Vagina (tissue), 2 donors: ENCODE measurements at regions not wholly inside any gene's neighbourhood (a gene's known extent, or its start where the extent isn't known, plus 50 kb on each side); places are given as distances from the start of the nearest gene placed in this dataset.

ENCODE experiments used
- POLR2AphosphoS5 ChIP-seq, 2 donors: sonication (generic); formaldehyde crosslinking; IDR thresholded peaks; one replicate each; pipeline ENCODE4 v1.9.0; 2017; ENCODE audit warnings: antibody characterized with exemption in 2 of 2, mild to moderate bottlenecking in 2 of 2, low read depth in 1 of 2; ENCODE audit not compliant: insufficient read depth in 1 of 2
- TF ChIP-seq, protein P1 (sequence below), 3 experiments: fragments of 450-650 bp in 2 of 3; fragments of 200-600 bp in 1 of 3; sonication (generic) in 1 of 3; IDR thresholded peaks; one replicate each; pipeline ENCODE4 v1.5.1; 2017 to 2019; ENCODE audit warnings: antibody characterized with exemption in 3 of 3, mild to moderate bottlenecking in 2 of 3, moderate library complexity in 2 of 3

DNA sequence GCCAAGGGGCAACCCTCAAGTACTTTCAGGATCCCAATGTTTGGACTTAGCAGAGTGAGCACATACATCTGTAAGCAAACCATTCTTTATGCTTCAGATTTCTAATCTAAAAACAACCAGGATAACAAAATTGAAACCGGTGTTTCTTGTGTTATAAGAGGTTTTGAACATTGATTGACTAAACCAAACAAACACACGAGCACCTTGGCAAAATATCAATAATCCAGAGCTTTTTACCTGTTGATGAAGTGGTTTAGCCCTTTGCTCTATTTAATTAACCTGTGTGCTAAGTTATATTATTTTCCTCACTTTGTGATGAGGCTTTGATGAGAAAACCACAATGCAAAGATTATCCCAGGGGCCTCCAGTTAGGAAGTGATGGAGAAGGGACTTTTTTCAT, 255.3 kb upstream of the CXXC4 start:
- TF ChIP-seq POLR2AphosphoS5 (IDR thresholded peaks at IDR 0.05; ENCODE audit: insufficient read depth in 1 of 2, low read depth in 1 of 2), result no peak
- TF ChIP-seq, protein P1, sequence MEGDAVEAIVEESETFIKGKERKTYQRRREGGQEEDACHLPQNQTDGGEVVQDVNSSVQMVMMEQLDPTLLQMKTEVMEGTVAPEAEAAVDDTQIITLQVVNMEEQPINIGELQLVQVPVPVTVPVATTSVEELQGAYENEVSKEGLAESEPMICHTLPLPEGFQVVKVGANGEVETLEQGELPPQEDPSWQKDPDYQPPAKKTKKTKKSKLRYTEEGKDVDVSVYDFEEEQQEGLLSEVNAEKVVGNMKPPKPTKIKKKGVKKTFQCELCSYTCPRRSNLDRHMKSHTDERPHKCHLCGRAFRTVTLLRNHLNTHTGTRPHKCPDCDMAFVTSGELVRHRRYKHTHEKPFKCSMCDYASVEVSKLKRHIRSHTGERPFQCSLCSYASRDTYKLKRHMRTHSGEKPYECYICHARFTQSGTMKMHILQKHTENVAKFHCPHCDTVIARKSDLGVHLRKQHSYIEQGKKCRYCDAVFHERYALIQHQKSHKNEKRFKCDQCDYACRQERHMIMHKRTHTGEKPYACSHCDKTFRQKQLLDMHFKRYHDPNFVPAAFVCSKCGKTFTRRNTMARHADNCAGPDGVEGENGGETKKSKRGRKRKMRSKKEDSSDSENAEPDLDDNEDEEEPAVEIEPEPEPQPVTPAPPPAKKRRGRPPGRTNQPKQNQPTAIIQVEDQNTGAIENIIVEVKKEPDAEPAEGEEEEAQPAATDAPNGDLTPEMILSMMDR (IDR thresholded peaks at IDR 0.05), result no peak
